ENCODE measurements at regions not wholly inside any gene's neighbourhood (a gene's known extent, or its start where the extent isn't known, plus 50 kb on each side); places are given as distances from the start of the nearest gene placed in this dataset.
"Not testable (repeated sequence)": the region's sequence is repeated elsewhere in the genome, so short reads cannot be mapped to it uniquely, and the experiment has no call there.

GRCh38 chr4:147173322-147173721, 227.7 kb upstream of the TTC29 start:
- no peak for DNase-seq

GRCh38 chr4:147173797-147174432, 228.3 kb upstream of the TTC29 start:
- DNase-seq = no peak

GRCh38 chr4:147174591-147174990, 228.9 kb upstream of the TTC29 start:
- no peak for DNase-seq

- no peak for DNase-seq
These were observed 229.9 kb upstream of the TTC29 start for GRCh38 chr4:147175460-147176025.

GRCh38 chr4:147182041-147182440, 236.4 kb upstream of the TTC29 start:
- DNase-seq = no peak

GRCh38 chr4:147192679-147193078, 247.0 kb upstream of the TTC29 start:
- DNase-seq = no peak

- no peak for DNase-seq
These were observed 248.4 kb upstream of the TTC29 start for GRCh38 chr4:147194114-147194513.

- no peak for DNase-seq
These were observed 248.9 kb upstream of the TTC29 start for GRCh38 chr4:147194604-147195003.

GRCh38 chr4:147195386-147195785, 249.7 kb upstream of the TTC29 start:
- no peak for DNase-seq

GRCh38 chr4:147198411-147199051, 252.9 kb upstream of the TTC29 start:
- no peak for DNase-seq

- DNase-seq = no peak
These were observed 255.4 kb upstream of the TTC29 start for GRCh38 chr4:147201016-147201415.

- no peak for DNase-seq
These were observed 261.1 kb upstream of the TTC29 start for GRCh38 chr4:147206807-147207206.

GRCh38 chr4:147207911-147208310, 262.2 kb upstream of the TTC29 start:
- no peak for DNase-seq

- no peak for DNase-seq
These were observed 263.2 kb upstream of the EDNRA start for GRCh38 chr4:147217655-147218054.

- DNase-seq = no peak
These were observed 261.8 kb upstream of the EDNRA start for GRCh38 chr4:147219145-147219544.

- no peak for DNase-seq
These were observed 260.1 kb upstream of the EDNRA start for GRCh38 chr4:147220833-147221232.

- no peak for DNase-seq
These were observed 258.0 kb upstream of the EDNRA start for GRCh38 chr4:147222906-147223305.

GRCh38 chr4:147223576-147223975, 257.3 kb upstream of the EDNRA start:
- no peak for DNase-seq

- DNase-seq = no peak
These were observed 244.1 kb upstream of the EDNRA start for GRCh38 chr4:147236806-147237205.

- DNase-seq = no peak
These were observed 236.1 kb upstream of the EDNRA start for GRCh38 chr4:147244786-147245185.

GRCh38 chr4:147246096-147246495, 234.8 kb upstream of the EDNRA start:
- DNase-seq = no peak

GRCh38 chr4:147246528-147246927, 234.4 kb upstream of the EDNRA start:
- DNase-seq = not testable (repeated sequence)

GRCh38 chr4:147247579-147247978, 233.3 kb upstream of the EDNRA start:
- DNase-seq = no peak

GRCh38 chr4:147250062-147250461, 230.8 kb upstream of the EDNRA start:
- no peak for DNase-seq

- not testable (repeated sequence) for DNase-seq
These were observed 225.6 kb upstream of the EDNRA start for GRCh38 chr4:147255268-147255667.

All from left hindlimb (tissue), 1 donor.